ENCODE measurements at regions not wholly inside any gene's neighbourhood (a gene's known extent, or its start where the extent isn't known, plus 50 kb on each side); places are given as distances from the start of the nearest gene placed in this dataset.

- in situ Hi-C loops (cut with MboI; ENCODE audit: low sequenced_read_pairs in 4 of 4), result no loop called here
- no peaks in the 10 kb centered on the region for H3K4me1 ChIP-seq
- no peaks in the 10 kb centered on the region for H3K36me3 ChIP-seq
- no peaks in the 10 kb centered on the region for H3K9me3 ChIP-seq
- TF ChIP-seq CTCF (IDR thresholded peaks at IDR 0.05 in 4 of 5, conservative IDR thresholded peaks at IDR 0.05 in 1 of 5) (no peak), POLR2A (IDR thresholded peaks at IDR 0.05) (no peak)
- H3K4me3 ChIP-seq, result no peak overlapping the region
- DNase-seq, result no peak
- no peaks in the 10 kb centered on the region for H3K27me3 ChIP-seq
- ATAC-seq, result no peak
- intact Hi-C loops (cut with DNase I; ENCODE audit: low total_unique reads), result no loop called here
- no peak overlapping the region for H3K27ac ChIP-seq
Observed at GRCh38 chr4:114317564-114317963, 281.0 kb upstream of the UGT8 start.

GRCh38 chr4:114318309-114318708, 280.3 kb upstream of the UGT8 start:
- in situ Hi-C loops (cut with MboI; ENCODE audit: low sequenced_read_pairs in 4 of 4) (no loop called here), intact Hi-C loops (cut with DNase I; ENCODE audit: low total_unique reads) (no loop called here)
- no peak for DNase-seq
- ATAC-seq, result no peak
- TF ChIP-seq POLR2A (IDR thresholded peaks at IDR 0.05) (no peak), CTCF (IDR thresholded peaks at IDR 0.05 in 4 of 5, conservative IDR thresholded peaks at IDR 0.05 in 1 of 5) (no peak)
- Histone ChIP-seq H3K27me3 (no peaks in the 10 kb centered on the region), H3K9me3 (no peaks in the 10 kb centered on the region), H3K36me3 (no peaks in the 10 kb centered on the region), H3K27ac (no peak overlapping the region), H3K4me3 (no peak overlapping the region), H3K4me1 (no peaks in the 10 kb centered on the region)

GRCh38 chr4:114320126-114320525, 278.5 kb upstream of the UGT8 start:
- no peak overlapping the region for H3K27ac ChIP-seq
- ATAC-seq (no peak), DNase-seq (no peak)
- no peaks in the 10 kb centered on the region for H3K27me3 ChIP-seq
- no peaks in the 10 kb centered on the region for H3K36me3 ChIP-seq
- intact Hi-C loops (cut with DNase I; ENCODE audit: low total_unique reads), result no loop called here
- TF ChIP-seq CTCF (IDR thresholded peaks at IDR 0.05 in 4 of 5, conservative IDR thresholded peaks at IDR 0.05 in 1 of 5) (no peak), POLR2A (IDR thresholded peaks at IDR 0.05) (no peak)
- no peaks in the 10 kb centered on the region for H3K4me1 ChIP-seq
- H3K4me3 ChIP-seq, result no peak overlapping the region
- H3K9me3 ChIP-seq, result no peaks in the 10 kb centered on the region
- in situ Hi-C loops (cut with MboI; ENCODE audit: low sequenced_read_pairs in 4 of 4), result no loop called here

GRCh38 chr4:114321366-114321765, 277.2 kb upstream of the UGT8 start:
- Histone ChIP-seq H3K4me3 (no peak overlapping the region), H3K27me3 (no peaks in the 10 kb centered on the region), H3K4me1 (no peaks in the 10 kb centered on the region), H3K9me3 (no peaks in the 10 kb centered on the region), H3K36me3 (no peaks in the 10 kb centered on the region), H3K27ac (no peak overlapping the region)
- in situ Hi-C loops (cut with MboI; ENCODE audit: low sequenced_read_pairs in 4 of 4) (no loop called here), intact Hi-C loops (cut with DNase I; ENCODE audit: low total_unique reads) (no loop called here)
- ATAC-seq (no peak), DNase-seq (no peak)
- no peak for TF ChIP-seq POLR2A (IDR thresholded peaks at IDR 0.05)

- in situ Hi-C loops (cut with MboI; ENCODE audit: low sequenced_read_pairs in 4 of 4) (no loop called here), intact Hi-C loops (cut with DNase I; ENCODE audit: low total_unique reads) (no loop called here)
- Histone ChIP-seq H3K27me3 (no peaks in the 10 kb centered on the region), H3K27ac (no peak overlapping the region), H3K36me3 (no peaks in the 10 kb centered on the region), H3K4me3 (no peak overlapping the region), H3K4me1 (no peaks in the 10 kb centered on the region), H3K9me3 (no peaks in the 10 kb centered on the region)
- DNase-seq (no peak), ATAC-seq (no peak)
- TF ChIP-seq POLR2A (IDR thresholded peaks at IDR 0.05) (no peak), CTCF (IDR thresholded peaks at IDR 0.05 in 4 of 5, conservative IDR thresholded peaks at IDR 0.05 in 1 of 5) (no peak)
Observed at GRCh38 chr4:114323841-114324240, 274.8 kb upstream of the UGT8 start.

All from gastrocnemius medialis (tissue), 4 donors.